ENCODE measurements at regions not wholly inside any gene's neighbourhood (a gene's known extent, or its start where the extent isn't known, plus 50 kb on each side); places are given as distances from the start of the nearest gene placed in this dataset.
A peak's percentile ranks its signal among the peaks of the same experiment; 100 is the strongest.

- Mint-ChIP-seq H3K27ac (peak overlapping the region in 1 of 6 donors; percentile 53), H3K4me1 (no peaks in the 10 kb centered on the region), H3K36me3 (no peaks in the 10 kb centered on the region), H3K9me3 (no peaks in the 10 kb centered on the region), H3K4me3 (no peak overlapping the region), H3K27me3 (ENCODE audit: low read depth in 3 of 3) (peaks cover 0 to 2% (median 0%) of the 10 kb centered on the region in 3 donors)
- DNase-seq = no peak
These were observed 251.3 kb downstream of the EIPR1 start for GRCh38 chr2:3126171-3126910.

- Mint-ChIP-seq H3K36me3 (no peaks in the 10 kb centered on the region), H3K27me3 (ENCODE audit: low read depth in 3 of 3) (peaks cover 0 to 2% (median 0%) of the 10 kb centered on the region in 3 donors), H3K4me3 (no peak overlapping the region), H3K4me1 (no peaks in the 10 kb centered on the region), H3K9me3 (no peaks in the 10 kb centered on the region), H3K27ac (no peak overlapping the region)
- no peak for DNase-seq
These were observed 251.9 kb downstream of the EIPR1 start for GRCh38 chr2:3125761-3126130.

- H3K36me3 Mint-ChIP-seq = no peaks in the 10 kb centered on the region
- no peak overlapping the region for H3K27ac Mint-ChIP-seq
- peaks cover 0 to 2% (median 0%) of the 10 kb centered on the region in 3 donors for H3K27me3 Mint-ChIP-seq (ENCODE audit: low read depth in 3 of 3)
- no peak for DNase-seq
- no peak overlapping the region for H3K4me3 Mint-ChIP-seq
- H3K9me3 Mint-ChIP-seq = no peaks in the 10 kb centered on the region
- H3K4me1 Mint-ChIP-seq = no peaks in the 10 kb centered on the region
These were observed 252.4 kb downstream of the EIPR1 start for GRCh38 chr2:3125001-3125760.

DNA sequence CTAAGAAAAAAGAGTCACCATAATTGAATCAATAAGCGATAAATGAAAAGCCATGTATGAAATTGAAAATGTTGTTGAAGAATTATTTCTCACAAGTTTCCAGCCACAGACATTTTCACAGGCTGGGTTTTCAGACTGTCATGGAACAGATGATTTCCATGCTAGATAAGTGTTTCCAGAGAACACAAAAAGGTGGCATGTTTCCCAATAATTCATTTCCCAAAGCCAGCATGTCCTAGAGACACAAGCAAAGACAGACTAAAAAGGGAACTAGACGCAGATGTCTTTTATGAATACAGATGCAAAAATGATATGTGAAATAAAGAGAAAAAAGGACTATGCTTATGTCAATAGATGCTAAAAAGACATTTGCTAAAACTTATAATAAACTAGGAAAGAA, 255.1 kb downstream of the EIPR1 start:
- peaks cover 0 to 3% (median 0%) of the 10 kb centered on the region in 3 donors for H3K36me3 Mint-ChIP-seq
- H3K27ac Mint-ChIP-seq = no peak overlapping the region
- no peak overlapping the region for H3K4me3 Mint-ChIP-seq
- peaks cover 0 to 4% (median 0%) of the 10 kb centered on the region in 3 donors for H3K27me3 Mint-ChIP-seq (ENCODE audit: low read depth in 3 of 3)
- DNase-seq = no peak
- H3K9me3 Mint-ChIP-seq = no peaks in the 10 kb centered on the region
- H3K4me1 Mint-ChIP-seq = no peaks in the 10 kb centered on the region

DNA sequence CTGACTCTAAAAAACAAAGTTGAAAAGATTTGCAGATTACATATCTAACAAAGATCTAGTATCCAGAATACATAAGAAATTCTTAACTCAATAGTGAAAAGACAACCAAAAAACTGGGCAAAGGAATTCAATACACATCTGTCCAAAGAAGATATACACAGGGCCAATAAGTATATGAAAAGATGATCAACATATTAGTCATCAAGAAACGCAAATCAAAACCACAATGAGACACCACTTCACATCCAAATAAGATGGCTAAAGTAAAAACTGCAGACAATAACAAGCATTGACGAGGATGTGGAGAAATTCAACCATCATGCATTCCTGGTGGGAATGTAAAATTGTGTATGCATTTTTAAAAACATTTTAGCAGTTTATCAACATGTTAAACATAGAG, 256.0 kb downstream of the EIPR1 start:
- Mint-ChIP-seq H3K4me1 (no peaks in the 10 kb centered on the region), H3K27ac (no peak overlapping the region), H3K4me3 (no peak overlapping the region), H3K9me3 (no peaks in the 10 kb centered on the region), H3K27me3 (ENCODE audit: low read depth in 3 of 3) (peaks cover 0 to 4% (median 0%) of the 10 kb centered on the region in 3 donors), H3K36me3 (peaks cover 0 to 3% (median 3%) of the 10 kb centered on the region in 3 donors)
- no peak for DNase-seq

DNA sequence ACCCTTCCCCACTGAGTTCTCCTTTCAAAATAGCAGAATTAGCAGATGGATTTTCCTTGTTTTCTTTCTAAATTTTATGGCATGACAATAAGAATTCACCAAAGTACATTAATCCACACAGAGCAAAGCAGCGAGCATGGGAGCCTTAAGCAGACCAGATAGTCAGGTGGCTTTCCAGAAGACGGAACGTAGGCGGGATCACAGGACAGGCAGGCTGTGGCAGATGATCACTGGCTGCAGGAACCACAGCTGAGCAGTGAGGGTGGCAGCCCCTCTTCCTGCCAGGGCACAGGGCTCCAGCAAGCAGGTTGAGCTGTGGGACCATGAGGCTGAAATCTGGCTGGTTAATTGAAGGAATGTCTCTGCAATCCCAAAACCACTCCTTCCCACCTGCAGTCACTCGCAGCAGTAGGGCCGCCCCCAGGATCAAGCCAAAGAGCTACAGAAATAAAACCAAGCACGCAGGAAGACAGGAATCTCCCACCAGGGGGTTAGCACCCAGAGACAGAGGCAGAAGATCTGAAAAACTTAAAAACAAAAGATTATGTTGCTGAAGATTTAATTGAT, 259.9 kb downstream of the EIPR1 start:
- H3K36me3 Mint-ChIP-seq = peaks cover 0 to 3% (median 3%) of the 10 kb centered on the region in 3 donors
- H3K27me3 Mint-ChIP-seq (ENCODE audit: low read depth in 3 of 3) = peaks cover 0 to 4% (median 2%) of the 10 kb centered on the region in 3 donors
- DNase-seq = no peak
- H3K4me3 Mint-ChIP-seq = no peak overlapping the region
- no peaks in the 10 kb centered on the region for H3K9me3 Mint-ChIP-seq
- no peak overlapping the region for H3K27ac Mint-ChIP-seq
- no peaks in the 10 kb centered on the region for H3K4me1 Mint-ChIP-seq

DNA sequence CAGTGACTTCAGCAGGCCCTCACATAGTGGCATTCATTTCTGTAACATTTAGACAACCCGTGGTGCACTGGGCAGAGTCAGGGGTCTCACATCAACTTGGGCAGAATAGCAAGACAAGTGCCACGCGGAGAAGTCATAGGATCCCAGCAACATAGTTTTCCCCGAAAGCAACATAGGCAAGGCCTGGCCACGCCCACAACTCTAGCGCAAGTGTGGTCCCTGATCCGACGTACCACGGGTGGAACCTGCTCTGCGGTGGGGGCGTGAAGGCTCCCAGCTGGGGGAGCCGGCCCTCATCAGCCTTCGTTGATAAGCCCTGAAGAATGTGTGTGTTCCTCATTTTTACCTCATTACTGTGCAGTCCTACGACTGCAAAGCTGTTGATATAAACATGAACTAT, 261.2 kb downstream of the EIPR1 start:
- Mint-ChIP-seq H3K27ac (no peak overlapping the region), H3K4me3 (no peak overlapping the region), H3K9me3 (no peaks in the 10 kb centered on the region), H3K4me1 (no peaks in the 10 kb centered on the region), H3K36me3 (peaks cover 0 to 3% (median 3%) of the 10 kb centered on the region in 3 donors), H3K27me3 (ENCODE audit: low read depth in 3 of 3) (peaks cover 0 to 4% (median 2%) of the 10 kb centered on the region in 3 donors)
- no peak for DNase-seq

GRCh38 chr2:3115301-3116042, 262.1 kb downstream of the EIPR1 start:
- no peak for DNase-seq
- H3K36me3 Mint-ChIP-seq = peaks cover 0 to 3% (median 3%) of the 10 kb centered on the region in 3 donors
- peaks cover 0 to 4% (median 2%) of the 10 kb centered on the region in 3 donors for H3K27me3 Mint-ChIP-seq (ENCODE audit: low read depth in 3 of 3)
- H3K4me1 Mint-ChIP-seq = no peaks in the 10 kb centered on the region
- H3K9me3 Mint-ChIP-seq = no peaks in the 10 kb centered on the region
- H3K27ac Mint-ChIP-seq = no peak overlapping the region
- no peak overlapping the region for H3K4me3 Mint-ChIP-seq

- no peaks in the 10 kb centered on the region for H3K4me1 Mint-ChIP-seq
- no peak overlapping the region for H3K27ac Mint-ChIP-seq
- no peaks in the 10 kb centered on the region for H3K9me3 Mint-ChIP-seq
- H3K36me3 Mint-ChIP-seq = peaks cover 0 to 3% (median 3%) of the 10 kb centered on the region in 3 donors
- peaks cover 0 to 4% (median 2%) of the 10 kb centered on the region in 3 donors for H3K27me3 Mint-ChIP-seq (ENCODE audit: low read depth in 3 of 3)
- DNase-seq = no peak
- no peak overlapping the region for H3K4me3 Mint-ChIP-seq
These were observed 263.0 kb downstream of the EIPR1 start for GRCh38 chr2:3114406-3115185.

GRCh38 chr2:3113769-3114168, 263.8 kb downstream of the EIPR1 start:
- no peak for DNase-seq
- Mint-ChIP-seq H3K9me3 (no peaks in the 10 kb centered on the region), H3K4me1 (no peaks in the 10 kb centered on the region), H3K4me3 (no peak overlapping the region), H3K36me3 (peaks cover 0 to 3% (median 0%) of the 10 kb centered on the region in 3 donors), H3K27me3 (ENCODE audit: low read depth in 3 of 3) (peaks cover 0 to 4% (median 4%) of the 10 kb centered on the region in 3 donors), H3K27ac (no peak overlapping the region)

GRCh38 chr2:3113122-3113521, 264.5 kb downstream of the EIPR1 start:
- peaks cover 0 to 4% (median 3%) of the 10 kb centered on the region in 3 donors for H3K27me3 Mint-ChIP-seq (ENCODE audit: low read depth in 3 of 3)
- H3K4me3 Mint-ChIP-seq = no peak overlapping the region
- peaks cover 0 to 3% (median 0%) of the 10 kb centered on the region in 3 donors for H3K36me3 Mint-ChIP-seq
- H3K4me1 Mint-ChIP-seq = no peaks in the 10 kb centered on the region
- DNase-seq = no peak
- H3K9me3 Mint-ChIP-seq = no peaks in the 10 kb centered on the region
- H3K27ac Mint-ChIP-seq = peak overlapping the region in 1 of 6 donors; percentile 3

DNA sequence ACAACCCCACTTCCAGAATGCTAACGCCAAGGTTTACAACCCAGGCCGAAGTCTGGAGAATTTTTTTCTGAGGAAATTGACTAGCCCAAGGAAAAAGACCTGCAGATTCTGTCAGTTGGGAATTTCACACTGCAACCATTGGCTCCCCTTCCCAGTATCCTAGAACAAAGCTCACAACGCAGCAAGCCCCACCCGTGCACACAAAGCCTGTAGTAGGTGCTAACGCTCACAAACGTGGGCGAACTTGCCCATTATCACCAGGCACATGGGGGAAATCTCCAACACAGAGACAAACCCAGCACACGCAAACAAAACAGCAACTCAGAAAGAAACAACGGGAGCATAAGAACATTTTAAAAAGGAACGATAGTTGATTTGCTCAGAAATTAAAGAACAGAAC, 265.1 kb downstream of the EIPR1 start:
- no peak overlapping the region for H3K4me3 Mint-ChIP-seq

DNA sequence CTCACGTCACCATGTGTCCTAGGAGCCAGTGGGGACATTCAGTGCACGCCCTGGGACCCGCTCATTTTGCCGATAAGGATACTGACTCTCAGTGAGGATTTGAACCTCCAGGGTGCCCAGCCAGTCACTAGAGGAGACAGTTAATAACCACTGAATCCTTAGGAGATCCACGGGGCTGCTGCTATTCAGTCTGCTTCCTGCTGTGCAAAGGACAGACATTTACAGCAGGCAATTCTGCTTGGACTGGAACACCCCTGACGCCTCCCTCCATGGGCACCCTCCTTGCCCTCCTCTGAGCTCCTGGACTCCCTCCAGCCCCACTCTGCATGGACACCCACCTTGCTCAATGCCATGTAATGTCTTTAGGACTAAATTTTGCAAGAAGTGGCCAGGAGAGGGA, 265.5 kb downstream of the EIPR1 start:
- Mint-ChIP-seq H3K27ac (no peak overlapping the region), H3K36me3 (peaks cover 0 to 3% (median 0%) of the 10 kb centered on the region in 3 donors), H3K27me3 (ENCODE audit: low read depth in 3 of 3) (peaks cover 0 to 4% (median 0%) of the 10 kb centered on the region in 3 donors), H3K4me3 (no peak overlapping the region), H3K4me1 (no peaks in the 10 kb centered on the region), H3K9me3 (no peaks in the 10 kb centered on the region)
- DNase-seq = no peak

More for the DNA sequence above, 265.1 kb downstream of the EIPR1 start:
- no peak for DNase-seq
- H3K27ac Mint-ChIP-seq = no peak overlapping the region
- H3K36me3 Mint-ChIP-seq = peaks cover 0 to 3% (median 0%) of the 10 kb centered on the region in 3 donors
- no peaks in the 10 kb centered on the region for H3K9me3 Mint-ChIP-seq
- peaks cover 0 to 4% (median 0%) of the 10 kb centered on the region in 3 donors for H3K27me3 Mint-ChIP-seq (ENCODE audit: low read depth in 3 of 3)
- no peaks in the 10 kb centered on the region for H3K4me1 Mint-ChIP-seq
